Right lobe of liver (tissue), 4 donors: ENCODE measurements at regions not wholly inside any gene's neighbourhood (a gene's known extent, or its start where the extent isn't known, plus 50 kb on each side); places are given as distances from the start of the nearest gene placed in this dataset.

Source experiments
- CTCF ChIP-seq, 4 donors: fragments of 200-600 bp in 3 of 4; fragments of 450-650 bp in 1 of 4; IDR thresholded peaks; one replicate each; pipeline versions ENCODE4 v1.5.1 to v1.8.0; 2016 to 2022; ENCODE audit warnings: antibody characterized with exemption in 4 of 4, mild to moderate bottlenecking in 2 of 4
- POLR2A ChIP-seq: fragments of 450-650 bp; IDR thresholded peaks from one replicate; pipeline ENCODE4 v1.6.1; 2017; ENCODE audit warnings: antibody characterized with exemption, mild to moderate bottlenecking
- donor health status: DM: no; HTN: no; CAD: no.
- donor health status: DM: no; HTN: no; CAD: no.
- donor health status: DM: no; HTN: yes; CAD: no.

GRCh38 chr2:78592491-78592890 is 433.0 kb upstream of the REG3G start:
- TF ChIP-seq CTCF (IDR thresholded peaks at IDR 0.05): no peak
- no peak for TF ChIP-seq POLR2A
